HEK293 (cell line): ENCODE measurements at regions not wholly inside any gene's neighbourhood (a gene's known extent, or its start where the extent isn't known, plus 50 kb on each side); places are given as distances from the start of the nearest gene placed in this dataset.

Source experiments
- CTCF ChIA-PET: fragments of 350-600 bp; formaldehyde crosslinking; extraction: SDS; loops from one replicate; lab custom pipeline; 2021; ENCODE audit warnings: antibody characterized with exemption; lab: Yijun Ruan, JAX
- POLR2A ChIA-PET: fragments of 300-600 bp; formaldehyde crosslinking; extraction: SDS; loops from one replicate; lab custom pipeline; 2020; ENCODE audit warnings: antibody characterized with exemption, inconsistent platforms; lab: Yijun Ruan, JAX
- H3K27ac ChIP-seq: fragments of 200-500 bp; sonication (Bioruptor generic); 2 replicates; pipeline ENCODE4 v1.5.1; 2014; ENCODE audit warnings: low read depth, low read length, control low read depth, inconsistent platforms; ENCODE audit errors: extremely low read depth
- H3K36me3 ChIP-seq, 2 experiments: fragments of 200-500 bp in 1 of 2; sonication (Bioruptor generic) in 1 of 2; 1 replicate in 1 of 2; 2 replicates in 1 of 2; pipeline ENCODE4 v1.5.1; 2014 to 2017; ENCODE audit warnings: inconsistent platforms in 2 of 2, low read length in 2 of 2; ENCODE audit not compliant: control insufficient read depth in 2 of 2, insufficient read depth in 1 of 2
- H3K4me1 ChIP-seq: fragments of 200-500 bp; sonication (Bioruptor generic); 2 replicates; pipeline ENCODE4 v1.5.1; 2014; ENCODE audit warnings: mild to moderate bottlenecking, low read length, inconsistent platforms; ENCODE audit not compliant: control insufficient read depth, insufficient read depth
- H3K4me3 ChIP-seq: 2 replicates; pipeline ENCODE4 v1.5.1; 2011; ENCODE audit warnings: low read depth, mild to moderate bottlenecking, control low read depth, low read length, moderate library complexity
- H3K9me3 ChIP-seq: fragments of 200-500 bp; sonication (Bioruptor generic); 2 replicates; pipeline ENCODE4 v1.5.1; 2014; ENCODE audit warnings: low read depth, low read length, inconsistent platforms; ENCODE audit not compliant: control insufficient read depth, insufficient read depth
- PATZ1 ChIP-seq: fragments of 450-650 bp; formaldehyde crosslinking; IDR thresholded peaks from 2 replicates; pipeline ENCODE4 v1.5.1; 2016; ENCODE audit warnings: missing biosample characterization, missing genetic modification characterization
- PRDM1 ChIP-seq: fragments of 450-650 bp; formaldehyde crosslinking; IDR thresholded peaks from 2 replicates; pipeline ENCODE4; 2016; ENCODE audit warnings: missing biosample characterization, missing genetic modification characterization
- REPIN1 ChIP-seq: fragments of 450-650 bp; formaldehyde crosslinking; IDR thresholded peaks from 2 replicates; pipeline ENCODE4 v1.5.1; 2017; ENCODE audit warnings: missing biosample characterization, missing genetic modification characterization, low read depth
- SCRT2 ChIP-seq: fragments of 450-650 bp; formaldehyde crosslinking; IDR thresholded peaks from 2 replicates; pipeline ENCODE4 v1.5.1; 2016; ENCODE audit warnings: missing biosample characterization, missing genetic modification characterization
- ZBTB17 ChIP-seq: fragments of 450-650 bp; formaldehyde crosslinking; IDR thresholded peaks from 2 replicates; pipeline ENCODE4 v1.5.1; 2016; ENCODE audit warnings: missing biosample characterization, missing genetic modification characterization
- ZFP41 ChIP-seq: fragments of 450-650 bp; formaldehyde crosslinking; IDR thresholded peaks from 2 replicates; pipeline ENCODE4 v1.5.1; 2016; ENCODE audit warnings: missing biosample characterization, missing genetic modification characterization, borderline replicate concordance
- ZFP69B ChIP-seq: fragments of 450-650 bp; formaldehyde crosslinking; IDR thresholded peaks from 2 replicates; pipeline ENCODE4 v1.5.1; 2016; ENCODE audit warnings: missing biosample characterization, missing genetic modification characterization
- ZNF133 ChIP-seq: fragments of 450-650 bp; formaldehyde crosslinking; IDR thresholded peaks from 2 replicates; pipeline ENCODE4 v1.5.1; 2016; ENCODE audit warnings: missing biosample characterization, missing genetic modification characterization
- ZNF221 ChIP-seq: fragments of 450-650 bp; formaldehyde crosslinking; IDR thresholded peaks from 2 replicates; pipeline ENCODE4 v1.5.1; 2017; ENCODE audit warnings: missing biosample characterization, missing genetic modification characterization, borderline replicate concordance
- ZNF274 ChIP-seq, 2 experiments: fragments of 200-500 bp in 1 of 2; fragments of 450-650 bp in 1 of 2; sonication (Bioruptor generic) in 1 of 2; formaldehyde crosslinking in 1 of 2; IDR thresholded peaks; 2 replicates each; pipeline versions ENCODE4 v1.5.1 to v1.6.1; 2014 to 2016; ENCODE audit warnings: borderline replicate concordance in 1 of 2, inconsistent platforms in 1 of 2, low read length in 1 of 2, missing biosample characterization in 1 of 2, missing genetic modification characterization in 1 of 2
- ZNF280D ChIP-seq: fragments of 450-650 bp; formaldehyde crosslinking; IDR thresholded peaks from 2 replicates; pipeline ENCODE4 v1.5.1; 2016; ENCODE audit warnings: missing biosample characterization, missing genetic modification characterization
- ZNF335 ChIP-seq: fragments of 450-650 bp; formaldehyde crosslinking; conservative IDR thresholded peaks from 2 replicates; pipeline ENCODE4 v1.5.1; 2016; ENCODE audit warnings: missing biosample characterization, missing genetic modification characterization
- ZNF362 ChIP-seq: fragments of 450-650 bp; formaldehyde crosslinking; IDR thresholded peaks from 2 replicates; pipeline ENCODE4 v1.5.1; 2016; ENCODE audit warnings: missing biosample characterization, missing genetic modification characterization
- ZNF449 ChIP-seq: fragments of 450-650 bp; formaldehyde crosslinking; IDR thresholded peaks from 2 replicates; pipeline ENCODE4 v1.5.1; 2017; ENCODE audit warnings: missing biosample characterization, mild to moderate bottlenecking, missing genetic modification characterization, moderate library complexity
- ZNF610 ChIP-seq: fragments of 450-650 bp; formaldehyde crosslinking; IDR thresholded peaks from 2 replicates; pipeline ENCODE4 v1.5.1; 2016; ENCODE audit warnings: missing biosample characterization, missing genetic modification characterization, borderline replicate concordance
- ZNF623 ChIP-seq: fragments of 450-650 bp; formaldehyde crosslinking; IDR thresholded peaks from 2 replicates; pipeline ENCODE4 v1.5.1; 2016; ENCODE audit warnings: missing biosample characterization, missing genetic modification characterization
- ZNF645 ChIP-seq: fragments of 450-650 bp; formaldehyde crosslinking; IDR thresholded peaks from 2 replicates; pipeline ENCODE4; 2016; ENCODE audit warnings: missing biosample characterization, missing genetic modification characterization
- ZNF654 ChIP-seq: fragments of 450-650 bp; formaldehyde crosslinking; IDR thresholded peaks from 2 replicates; pipeline ENCODE4 v1.5.1; 2016; ENCODE audit warnings: low read depth, missing biosample characterization, missing genetic modification characterization
- ZNF670 ChIP-seq: fragments of 450-650 bp; formaldehyde crosslinking; IDR thresholded peaks from 2 replicates; pipeline ENCODE4 v1.5.1; 2016; ENCODE audit warnings: missing biosample characterization, missing genetic modification characterization, low read depth
- ZNF777 ChIP-seq: fragments of 450-650 bp; formaldehyde crosslinking; IDR thresholded peaks from 2 replicates; pipeline ENCODE4 v1.5.1; 2017; ENCODE audit warnings: missing biosample characterization, missing genetic modification characterization, borderline replicate concordance

GRCh38 chr19:32039440-32039839 is 306.0 kb upstream of the ZNF507 start:
- Histone ChIP-seq H3K4me3 (no peak overlapping the region), H3K27ac (no peak overlapping the region), H3K4me1 (peaks cover 8% of the 10 kb centered on the region), H3K36me3 (no peaks in the 10 kb centered on the region), H3K9me3 (no peaks in the 10 kb centered on the region; the same call in 1 of the 2 replicates)
- ChIA-PET CTCF (interaction anchor here (0.6 to 1.8 kb wide), 6 partner anchors 17 to 530 kb away, joined by 3 to 12 read pairs (median 4); no protein-coding TSS in a partner anchor), POLR2A (no interaction called here)
- TF ChIP-seq REPIN1 (tag by site-specific recombination), result no peak

GRCh38 chr19:32040236-32040635 is 305.2 kb upstream of the ZNF507 start:
- POLR2A ChIA-PET, result no interaction called here
- TF ChIP-seq ZNF274 (IDR thresholded peaks at IDR 0.05; ENCODE audit: low read length) (no peak), ZNF274 (tag by site-specific recombination; IDR thresholded peaks at IDR 0.05; ENCODE audit: borderline replicate concordance) (no peak), PRDM1 (no peak), ZNF623 (tag by site-specific recombination) (no peak), ZNF449 (no peak), ZNF221 (tag by site-specific recombination) (no peak)
- no peaks in the 10 kb centered on the region for H3K36me3 ChIP-seq
- H3K4me3 ChIP-seq, result no peak overlapping the region
- peaks cover 8% of the 10 kb centered on the region for H3K4me1 ChIP-seq
- H3K9me3 ChIP-seq, result no peaks in the 10 kb centered on the region; the same call in 1 of the 2 replicates
- no peak overlapping the region for H3K27ac ChIP-seq
- CTCF ChIA-PET, result interaction anchor here (0.5 to 3.4 kb wide), 17 partner anchors 12 to 1357 kb away, joined by 3 to 35 read pairs (median 4); no protein-coding TSS in a partner anchor

- H3K4me3 ChIP-seq, result peak overlapping the region; percentile 20
- H3K27ac ChIP-seq, result no peak overlapping the region
- H3K9me3 ChIP-seq, result no peaks in the 10 kb centered on the region; the same call in 1 of the 2 replicates
- peaks cover 8% of the 10 kb centered on the region for H3K4me1 ChIP-seq
- ChIA-PET POLR2A (no interaction called here), CTCF (interaction anchor here (0.5 to 3.4 kb wide), 34 partner anchors 8 to 1416 kb away, joined by 3 to 35 read pairs (median 4); no protein-coding TSS in a partner anchor)
- no peaks in the 10 kb centered on the region; a peak in 1 of 3 replicates for H3K36me3 ChIP-seq
- TF ChIP-seq ZBTB17 (tag by site-specific recombination) (peak; percentile 78), PATZ1 (tag by site-specific recombination) (no peak), ZNF777 (tag by site-specific recombination) (no peak), ZNF670 (tag by site-specific recombination) (no peak), ZFP41 (tag by site-specific recombination) (no peak), ZNF335 (peak; percentile 59), ZNF362 (tag by site-specific recombination) (peak; percentile 95), ZNF645 (no peak), SCRT2 (peak; percentile 21; the same call in 1 of the 2 replicates), ZNF654 (tag by site-specific recombination) (peak; percentile 79), ZNF133 (tag by site-specific recombination) (no peak), ZNF280D (tag by site-specific recombination) (no peak), ZFP69B (tag by site-specific recombination) (peak; percentile 92), ZNF610 (tag by site-specific recombination) (peak; percentile 63; the same call in 1 of the 2 replicates)
These were observed 303.6 kb upstream of the ZNF507 start for GRCh38 chr19:32041681-32042292.
